HCT116 (cell line): ENCODE measurements at regions not wholly inside any gene's neighbourhood (a gene's known extent, or its start where the extent isn't known, plus 50 kb on each side); places are given as distances from the start of the nearest gene placed in this dataset.

Experiments used
- ATAC-seq: fragments of 200-7000 bp; cut with Tn5 transposase; 2 replicates; pipeline ENCODE4 v1.9.1; 2020; ENCODE audit warnings: mild to moderate bottlenecking, moderate library complexity
- BruUV-seq: library from RNA; stranded (reverse); fragments of 400-500 nt; replicated peaks from 2 replicates; lab custom pipeline; 2021; lab: Mats Ljungman, UMichigan
- CTCF ChIA-PET: fragments of 300-600 bp; sonication (Branson Sonifier 250); formaldehyde crosslinking; loops from one replicate; lab custom pipeline; 2021; ENCODE audit warnings: antibody characterized with exemption; lab: Charles Lee
- POLR2A ChIA-PET: fragments of 300-600, 350-600 bp; sonication (Branson Sonifier 250); formaldehyde crosslinking; loops from one replicate; lab custom pipeline; 2021; ENCODE audit warnings: antibody characterized with exemption; lab: Charles Lee
- RAD21 ChIA-PET, 2 experiments: fragments of 300-600 bp; sonication (Branson Sonifier 250); formaldehyde crosslinking; loops; one replicate each; lab custom pipeline; 2023; ENCODE audit warnings: low total read pairs in 2 of 2; ENCODE audit not compliant: uncharacterized antibody in 2 of 2, unreplicated experiment in 2 of 2, low non-redundant PET in 1 of 2; lab: Charles Lee
- DNase-seq: peaks from one replicate; pipeline ENCODE4 v3.0.0-alpha.2; 2010; ENCODE audit warnings: low read depth, low spot score
- H2AFZ ChIP-seq: fragments of 200-600 bp; shearing (Covaris generic), sonication (generic); 2 replicates; pipeline ENCODE4 v1.6.1; 2017; ENCODE audit warnings: low read depth, mixed run types, mixed read lengths, antibody characterized with exemption, low read length; ENCODE audit not compliant: poor library complexity, severe bottlenecking
- H3K27ac ChIP-seq: 2 replicates; pipeline ENCODE4 v1.5.1; 2012; ENCODE audit warnings: low read depth, low read length
- H3K27me3 ChIP-seq: fragments of 200-600 bp; sonication (generic); 2 replicates; pipeline ENCODE4 v1.6.1; 2016; ENCODE audit warnings: mixed run types, low read length, mixed read lengths; ENCODE audit not compliant: insufficient read depth
- H3K36me3 ChIP-seq, 2 experiments: fragments of 200-500 bp in 1 of 2; fragments of 200-600 bp in 1 of 2; sonication (Bioruptor generic) in 1 of 2; sonication (generic) in 1 of 2; 2 replicates each; pipeline versions ENCODE4 v1.5.1 to v1.6.1; 2014 to 2016; ENCODE audit warnings: low read length in 2 of 2, inconsistent platforms in 1 of 2, mixed read lengths in 1 of 2, mixed run types in 1 of 2; ENCODE audit not compliant: insufficient read depth in 2 of 2, control insufficient read depth in 1 of 2
- H3K4me1 ChIP-seq, 2 experiments: fragments of 200-600 bp in 1 of 2; sonication (generic) in 1 of 2; 2 replicates each; pipeline versions ENCODE4 v1.5.1 to v1.6.1; 2012 to 2017; ENCODE audit warnings: low read length in 2 of 2, inconsistent platforms in 1 of 2, mild to moderate bottlenecking in 1 of 2, mixed read lengths in 1 of 2, mixed run types in 1 of 2, moderate library complexity in 1 of 2; ENCODE audit not compliant: insufficient read depth in 2 of 2, control insufficient read depth in 1 of 2
- H3K4me2 ChIP-seq: fragments of 200-600 bp; sonication (generic); 2 replicates; pipeline ENCODE4 v1.6.1; 2017; ENCODE audit warnings: mixed run types, low read length, mixed read lengths
- H3K4me3 ChIP-seq, 2 experiments: fragments of 200-600 bp in 1 of 2; sonication (generic) in 1 of 2; replicated peaks in 1 of 2; 2 replicates each; pipeline ENCODE4 v1.5.1; 2011 to 2016; ENCODE audit warnings: low read length in 2 of 2, control low read depth in 1 of 2, low read depth in 1 of 2, mild to moderate bottlenecking in 1 of 2, mixed read lengths in 1 of 2, mixed run types in 1 of 2
- H3K79me2 ChIP-seq: fragments of 200-600 bp; sonication (generic); 2 replicates; pipeline ENCODE4 v1.6.1; 2017; ENCODE audit warnings: mild to moderate bottlenecking, mixed run types, low read length, moderate library complexity, mixed read lengths; ENCODE audit not compliant: insufficient read depth
- H3K9ac ChIP-seq: fragments of 200-600 bp; sonication (generic); 2 replicates; pipeline ENCODE4 v1.6.1; 2016; ENCODE audit warnings: low read length, mixed read lengths
- H3K9me2 ChIP-seq: fragments of 200-600 bp; sonication (generic), shearing (Covaris generic); 2 replicates; pipeline ENCODE4 v1.6.1; 2017; ENCODE audit warnings: mixed run types, mild to moderate bottlenecking, moderate library complexity; ENCODE audit not compliant: insufficient read depth
- H3K9me3 ChIP-seq, 2 experiments: fragments of 200-500 bp in 1 of 2; fragments of 200-600 bp in 1 of 2; sonication (Bioruptor generic) in 1 of 2; sonication (generic) in 1 of 2; 2 replicates each; pipeline ENCODE4 v1.6.1; 2014 to 2017; ENCODE audit warnings: low read length in 2 of 2, mixed read lengths in 2 of 2, inconsistent platforms in 1 of 2, low read depth in 1 of 2, mild to moderate bottlenecking in 1 of 2, mixed run types in 1 of 2, moderate library complexity in 1 of 2; ENCODE audit not compliant: control insufficient read depth in 1 of 2, insufficient read depth in 1 of 2
- H4K20me1 ChIP-seq: fragments of 200-600 bp; sonication (generic), shearing (Covaris generic); 2 replicates; pipeline ENCODE4 v1.6.1; 2017; ENCODE audit warnings: mixed run types, mild to moderate bottlenecking, moderate library complexity; ENCODE audit not compliant: insufficient read depth
- ATF3 ChIP-seq: IDR thresholded peaks from 2 replicates; pipeline ENCODE4 v1.6.1; 2012
- CBX3 ChIP-seq: IDR thresholded peaks from 2 replicates; pipeline ENCODE4 v1.6.1; 2012; ENCODE audit warnings: low read depth
- CEBPB ChIP-seq: IDR thresholded peaks from 2 replicates; pipeline ENCODE4 v1.6.1; 2012; ENCODE audit warnings: low read depth
- CTCF ChIP-seq, 3 experiments: fragments of 200-600 bp in 1 of 3; sonication (generic) in 1 of 3; IDR thresholded peaks in 2 of 3; conservative IDR thresholded peaks in 1 of 3; 2 replicates each; pipeline ENCODE4 v1.5.1; 2012 to 2017; ENCODE audit warnings: low read depth in 2 of 3, low read length in 2 of 3, antibody characterized with exemption in 1 of 3, borderline replicate concordance in 1 of 3, control low read depth in 1 of 3, mild to moderate bottlenecking in 1 of 3, mixed read lengths in 1 of 3, mixed run types in 1 of 3, moderate library complexity in 1 of 3; ENCODE audit not compliant: insufficient read depth in 1 of 3
- EGR1 ChIP-seq: IDR thresholded peaks from 2 replicates; pipeline ENCODE4 v1.6.1; 2012; ENCODE audit warnings: low read depth
- EZH2 ChIP-seq: fragments of 200-600 bp; sonication (generic); IDR thresholded peaks from 2 replicates; pipeline ENCODE4 v1.6.1; 2017; ENCODE audit warnings: antibody characterized with exemption, mixed run types
- MAX ChIP-seq: IDR thresholded peaks from 2 replicates; pipeline ENCODE4 v1.6.1; 2012
- POLR2A ChIP-seq: IDR thresholded peaks from 2 replicates; pipeline ENCODE4 v1.7.0; 2011; ENCODE audit warnings: borderline replicate concordance; ENCODE audit not compliant: insufficient read depth, insufficient read length; ENCODE audit errors: extremely low read depth
- POLR2AphosphoS5 ChIP-seq: IDR thresholded peaks from 2 replicates; pipeline ENCODE4 v1.6.1; 2011; ENCODE audit warnings: mild to moderate bottlenecking, low read depth, low read length, moderate library complexity
- YY1 ChIP-seq: IDR thresholded peaks from 2 replicates; pipeline ENCODE4 v1.6.1; 2011; ENCODE audit warnings: low read length, low read depth, moderate library complexity, mild to moderate bottlenecking; ENCODE audit not compliant: insufficient replicate concordance; ENCODE audit errors: extremely low read depth
- ZFX ChIP-seq: fragments of 450-650 bp; IDR thresholded peaks from 2 replicates; pipeline ENCODE4 v1.6.1; 2017
- ZNF274 ChIP-seq: fragments of 200-500 bp; sonication (Bioruptor generic); IDR thresholded peaks from 2 replicates; pipeline ENCODE4 v1.6.1; 2014; ENCODE audit warnings: mild to moderate bottlenecking, low read depth, low read length, inconsistent platforms
- intact Hi-C: fragments of 100-400 bp; cut with micrococcal nuclease; formaldehyde crosslinking; loops from 2 replicates; pipeline ENCODE4 v1.10.0; 2022

- no peaks in the 10 kb centered on the region for H3K36me3 ChIP-seq
- no peak overlapping the region for H3K9ac ChIP-seq
- H3K4me1 ChIP-seq: no peaks in the 10 kb centered on the region
- H3K27ac ChIP-seq: no peak overlapping the region
- H3K4me3 ChIP-seq: no peak overlapping the region
- CTCF ChIA-PET: no interaction called here
- H3K9me2 ChIP-seq: no peaks in the 10 kb centered on the region
- no peak overlapping the region for H2AFZ ChIP-seq
- POLR2A ChIA-PET: no interaction called here
- RAD21 ChIA-PET: no interaction called here
- no peaks in the 10 kb centered on the region for H3K27me3 ChIP-seq
- no peaks in the 10 kb centered on the region for H4K20me1 ChIP-seq
- no peak overlapping the region for H3K4me2 ChIP-seq
- ATAC-seq (no peak), DNase-seq (no peak)
- H3K9me3 ChIP-seq: no peaks in the 10 kb centered on the region
- H3K79me2 ChIP-seq: no peaks in the 10 kb centered on the region
- no peak for TF ChIP-seq CBX3
- no peak for TF ChIP-seq ZFX
- no peak for TF ChIP-seq POLR2A
- no peak for TF ChIP-seq MAX
- TF ChIP-seq YY1: no peak
- TF ChIP-seq POLR2AphosphoS5: no peak
- TF ChIP-seq EGR1: no peak
- no peak for TF ChIP-seq EZH2
- no peak for TF ChIP-seq ATF3
- TF ChIP-seq CEBPB: no peak
- no peak for TF ChIP-seq CTCF (IDR thresholded peaks at IDR 0.05 in 2 of 3, conservative IDR thresholded peaks at IDR 0.05 in 1 of 3; ENCODE audit: borderline replicate concordance in 1 of 3, insufficient read depth in 1 of 3, low read depth in 2 of 3, low read length in 2 of 3)
- TF ChIP-seq ZNF274: no peak
- no TSS peak for BruUV-seq
- intact Hi-C loops: no loop called here
These were observed 813.4 kb downstream of the ADGRL2 start for GRCh38 chr1:82614090-82614489.
